HG03460 (cell line): ENCODE measurements at regions not wholly inside any gene's neighbourhood (a gene's known extent, or its start where the extent isn't known, plus 50 kb on each side); places are given as distances from the start of the nearest gene placed in this dataset.
A peak's percentile ranks its signal among the peaks of the same experiment; 100 is the strongest.
"Not testable (repeated sequence)": the region's sequence is repeated elsewhere in the genome, so short reads cannot be mapped to it uniquely, and the experiment has no call there.

Source experiments
- ATAC-seq: cut with Tn5 transposase; IDR thresholded peaks from one replicate; pipeline ENCODE4 v1.9.1; 2021; ENCODE audit not compliant: unreplicated experiment

GRCh38 chr3:5464649-5465048 is 277.1 kb downstream of the EDEM1 start:
- ATAC-seq: no peak

- no peak for ATAC-seq
These were observed 277.7 kb downstream of the EDEM1 start for GRCh38 chr3:5465183-5465582.

- no peak for ATAC-seq
These were observed 278.6 kb downstream of the EDEM1 start for GRCh38 chr3:5466065-5466464.

- no peak for ATAC-seq
These were observed 279.2 kb downstream of the EDEM1 start for GRCh38 chr3:5466717-5467116.

- ATAC-seq: no peak
These were observed 286.0 kb downstream of the EDEM1 start for GRCh38 chr3:5473471-5473870.

GRCh38 chr3:5476403-5476802 is 288.9 kb downstream of the EDEM1 start:
- no peak for ATAC-seq

DNA sequence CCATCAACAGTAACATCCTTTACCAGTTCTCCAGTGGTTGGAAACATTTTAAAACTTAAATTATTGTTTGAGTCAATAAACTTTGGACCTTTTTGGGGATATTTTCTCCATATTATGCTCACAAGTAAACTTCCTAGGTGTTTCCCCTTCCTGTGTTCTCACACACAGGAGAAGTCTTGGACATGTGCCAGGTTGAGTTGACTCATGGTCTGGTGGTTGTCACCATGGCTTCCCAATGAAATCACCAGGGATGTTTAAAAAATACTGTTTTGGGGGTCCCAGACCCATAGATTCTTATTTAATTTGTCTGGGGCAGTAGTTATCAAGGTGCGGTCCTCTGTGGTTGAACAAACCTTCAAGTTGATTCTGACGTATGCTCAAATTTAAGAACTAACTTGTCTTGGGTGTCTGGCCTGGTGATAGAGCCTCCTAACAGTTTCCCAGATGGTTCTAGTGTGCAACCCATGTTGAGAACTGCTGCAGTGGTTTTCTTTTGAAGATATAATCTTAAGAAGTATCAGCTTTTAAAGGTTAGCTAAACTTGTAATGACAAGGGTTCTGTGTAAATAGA is 291.8 kb downstream of the EDEM1 start:
- no peak for ATAC-seq

DNA sequence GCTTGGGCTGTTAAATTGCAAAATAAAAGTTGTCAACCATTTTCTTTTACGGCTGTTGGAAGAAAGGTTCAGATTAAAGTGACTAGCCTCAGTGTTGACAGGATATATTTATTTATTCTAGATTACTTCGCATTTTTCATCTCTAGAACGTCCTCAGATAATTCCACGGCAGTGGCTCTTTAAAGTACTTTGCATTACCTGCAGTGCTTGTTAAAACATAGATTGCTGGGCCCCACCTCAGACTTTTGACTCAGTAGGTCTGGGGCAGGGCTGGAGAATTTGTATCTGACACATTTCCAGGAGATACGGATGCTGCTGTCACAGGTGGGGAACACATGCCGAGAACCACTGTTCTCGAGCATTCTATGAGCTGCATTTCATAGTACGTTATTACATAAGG is 292.7 kb downstream of the EDEM1 start:
- no peak for ATAC-seq

DNA sequence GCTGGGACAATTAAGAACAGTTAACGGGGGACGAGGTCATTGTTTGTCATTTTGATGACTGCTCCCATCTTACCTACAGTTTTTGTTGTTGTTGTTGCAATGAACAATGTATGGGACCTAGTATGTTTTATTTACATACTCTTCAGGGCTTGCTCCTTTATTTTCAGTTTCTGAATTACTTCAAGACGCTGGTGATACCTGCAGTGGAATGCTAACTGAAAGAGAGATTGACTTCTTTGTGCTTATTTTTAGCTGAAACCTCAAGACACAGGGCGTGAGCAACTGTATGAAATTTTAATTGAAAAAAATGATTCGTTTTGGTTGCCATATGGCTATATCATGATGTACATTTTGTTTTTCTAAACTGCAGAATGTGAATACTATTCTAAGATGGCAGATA is 297.9 kb downstream of the EDEM1 start:
- ATAC-seq: no peak

- ATAC-seq: no peak
These were observed 301.3 kb downstream of the EDEM1 start for GRCh38 chr3:5488771-5489170.

- peak; percentile 91 for ATAC-seq
These were observed 302.0 kb downstream of the EDEM1 start for GRCh38 chr3:5489536-5489935.

DNA sequence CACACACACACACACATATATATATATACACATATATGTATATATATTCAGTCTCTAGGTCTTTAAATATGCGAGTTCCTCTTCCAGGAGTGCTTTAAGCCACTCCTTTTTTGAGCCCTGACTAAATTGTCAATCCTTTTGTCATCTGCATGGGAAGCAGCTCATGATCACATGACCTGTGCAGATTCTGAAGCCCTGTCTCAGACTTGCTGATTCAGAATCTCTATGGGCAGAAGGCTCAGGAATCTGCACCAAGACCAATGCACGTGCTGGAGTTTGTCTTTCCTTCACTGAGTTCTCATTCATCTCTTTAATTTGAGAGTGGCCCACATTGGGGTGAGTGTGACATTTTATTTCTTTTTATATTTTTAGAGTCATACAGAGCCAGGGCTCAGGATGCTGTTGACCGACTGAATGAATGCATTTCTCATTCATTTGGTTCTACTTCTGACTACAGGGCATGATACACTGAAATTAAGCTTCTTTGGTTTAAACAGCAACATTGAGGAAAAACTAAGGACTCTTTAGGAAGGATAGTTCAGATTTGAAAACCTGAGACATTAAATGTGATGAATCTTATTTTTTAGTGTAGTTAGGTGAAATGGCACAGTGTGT is 307.5 kb downstream of the EDEM1 start:
- no peak for ATAC-seq

GRCh38 chr3:5497497-5497896 is 310.0 kb downstream of the EDEM1 start:
- ATAC-seq: no peak

DNA sequence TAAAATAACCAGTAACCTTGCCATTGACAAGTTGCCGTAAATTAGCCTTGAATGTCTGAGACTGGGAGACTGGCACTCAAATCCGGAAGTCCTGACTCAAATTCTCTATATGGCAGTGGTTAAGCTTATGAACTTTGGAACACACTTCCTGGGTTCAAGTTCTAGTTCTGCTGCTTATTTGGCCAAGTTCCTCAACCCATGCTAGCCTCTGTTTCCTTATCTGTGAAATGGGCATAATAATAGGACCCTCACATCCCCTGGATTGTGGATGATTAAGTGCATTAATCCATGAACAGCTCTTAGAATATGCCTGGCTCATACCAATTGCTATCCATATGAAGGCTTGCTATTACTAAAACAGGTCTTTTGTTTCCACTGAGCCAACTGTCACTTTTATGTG is 311.5 kb downstream of the EDEM1 start:
- peak; percentile 23 for ATAC-seq

- peak; percentile 90 for ATAC-seq
These were observed 311.9 kb downstream of the EDEM1 start for GRCh38 chr3:5499404-5499803.

GRCh38 chr3:5503136-5503535 is 315.6 kb downstream of the EDEM1 start:
- no peak for ATAC-seq

DNA sequence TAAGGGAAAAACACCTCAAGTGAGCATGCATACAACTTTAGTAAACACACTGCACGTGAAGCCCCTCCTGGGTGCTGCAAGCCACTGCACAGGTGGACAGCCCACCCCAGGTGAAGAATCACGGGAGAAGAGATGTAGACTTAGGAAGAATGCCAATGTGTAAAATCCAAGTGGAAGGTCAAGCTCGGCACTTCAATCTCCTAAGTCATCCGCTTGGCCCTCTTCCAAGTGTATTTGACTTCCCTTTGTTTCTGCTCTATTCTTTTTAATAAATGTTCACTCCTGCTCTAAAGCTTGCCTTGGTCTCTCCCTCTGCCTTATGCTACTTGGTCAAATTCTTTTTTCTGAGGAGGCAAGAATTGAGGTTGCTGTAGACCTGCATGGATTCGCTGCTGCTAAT is 316.6 kb downstream of the EDEM1 start:
- ATAC-seq: no peak

- ATAC-seq: no peak
These were observed 317.7 kb downstream of the EDEM1 start for GRCh38 chr3:5505163-5505562.

GRCh38 chr3:5505997-5506396 is 318.5 kb downstream of the EDEM1 start:
- ATAC-seq: no peak

DNA sequence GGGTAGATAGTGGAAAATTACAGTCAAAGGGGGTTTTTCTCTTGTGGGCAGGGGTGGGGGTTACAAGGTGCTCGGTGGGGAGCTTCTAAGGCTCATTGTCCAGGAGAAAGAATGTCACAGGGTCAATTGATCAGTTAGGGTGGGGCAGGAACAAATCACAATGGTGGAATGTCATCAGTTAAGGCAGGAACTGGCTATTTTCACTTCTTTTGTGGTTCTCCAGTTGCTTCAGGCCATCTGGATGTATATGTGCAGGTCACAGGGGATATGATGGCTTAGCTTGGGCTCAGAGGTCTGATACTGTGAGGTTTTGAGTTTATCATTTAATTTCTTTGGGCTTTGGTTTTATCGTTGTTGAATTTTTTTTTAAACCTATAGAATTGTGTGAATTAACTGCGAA is 321.4 kb downstream of the EDEM1 start:
- ATAC-seq: not testable (repeated sequence)

DNA sequence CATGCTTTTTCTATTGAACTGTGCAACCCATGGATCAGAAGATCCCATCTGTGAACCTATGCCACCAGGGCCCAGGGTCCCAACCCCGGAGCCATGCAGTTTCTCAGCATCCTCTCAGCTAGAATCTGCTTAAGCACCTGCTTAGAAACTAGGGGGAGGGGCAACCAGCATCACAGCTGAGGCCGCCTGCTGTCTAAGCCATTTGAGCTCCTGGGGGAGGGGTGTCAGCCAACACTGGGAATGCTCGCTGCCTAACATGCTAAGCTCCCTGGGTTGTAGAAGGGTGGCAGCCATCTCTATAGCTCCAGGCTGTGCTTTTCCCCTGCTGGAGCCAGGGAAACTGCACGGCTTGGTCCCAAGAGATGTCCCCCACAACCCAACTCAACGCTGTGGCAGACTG is 322.8 kb downstream of the EDEM1 start:
- ATAC-seq: no peak

GRCh38 chr3:5517921-5518320 is 330.4 kb downstream of the EDEM1 start:
- no peak for ATAC-seq

DNA sequence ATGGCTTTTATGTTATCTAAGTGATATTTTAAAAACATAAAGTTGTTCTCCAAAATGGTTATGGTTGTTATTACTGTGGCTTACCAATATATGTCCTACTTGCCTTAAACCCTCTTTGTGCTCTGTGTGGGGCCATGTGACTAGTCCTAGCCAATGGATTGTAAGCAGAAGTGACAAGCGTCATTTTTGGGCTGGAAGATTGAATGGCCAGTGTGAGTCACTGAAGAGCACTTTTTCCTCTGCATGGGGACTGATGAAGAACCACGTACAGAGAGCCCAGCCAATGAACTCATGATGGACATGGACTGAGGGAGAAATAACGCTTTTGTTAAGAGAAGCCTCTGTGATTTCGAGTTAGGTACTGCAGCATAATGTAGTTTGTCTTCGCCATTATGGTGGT is 332.7 kb downstream of the EDEM1 start:
- no peak for ATAC-seq
